ENCODE measurements at regions not wholly inside any gene's neighbourhood (a gene's known extent, or its start where the extent isn't known, plus 50 kb on each side); places are given as distances from the start of the nearest gene placed in this dataset.
"Not testable (repeated sequence)": the region's sequence is repeated elsewhere in the genome, so short reads cannot be mapped to it uniquely, and the experiment has no call there.

- H3K9me3 ChIP-seq (ENCODE audit: control insufficient read depth, low read length): peaks cover 20% of the 10 kb centered on the region
- TF ChIP-seq CTCF (conservative IDR thresholded peaks at IDR 0.05): no peak
- Mint-ChIP-seq H3K27ac (no peak overlapping the region), H3K27me3 (ENCODE audit: insufficient read depth) (peaks cover 34% of the 10 kb centered on the region), H3K36me3 (ENCODE audit: low read depth) (peaks cover 2% of the 10 kb centered on the region), H3K9me3 (peaks cover 76% of the 10 kb centered on the region), H3K4me1 (peaks cover 6% of the 10 kb centered on the region), H3K4me3 (peak overlapping the region; percentile 48)
- H3K4me3 ChIP-seq (ENCODE audit: low read length): peak overlapping the region; percentile 63
- peak; percentile 89 for DNase-seq
- WGBS, 2 experiments (ENCODE audit: insufficient coverage in 1 of 2, insufficient read length in 1 of 2): 42 to 45% methylated on average over 31 to 41 of the region's 41 CpGs
- H3K36me3 ChIP-seq (ENCODE audit: control insufficient read depth, insufficient read depth, low read length): no peaks in the 10 kb centered on the region
- no peak overlapping the region for H3K27ac ChIP-seq (ENCODE audit: low read depth, low read length)
- peaks cover 30% of the 10 kb centered on the region for H3K27me3 ChIP-seq (ENCODE audit: control insufficient read depth, insufficient read depth, low read length, poor library complexity, severe bottlenecking)
- no peak overlapping the region for H3K9ac ChIP-seq (ENCODE audit: extremely low read depth, low read length, poor library complexity, severe bottlenecking)
- no peaks in the 10 kb centered on the region for H3K4me1 ChIP-seq (ENCODE audit: control insufficient read depth, insufficient read depth, low read length)
These were observed 1467.1 kb downstream of the FOXD4L5 start for GRCh38 chr9:63817622-63818518.

DNA sequence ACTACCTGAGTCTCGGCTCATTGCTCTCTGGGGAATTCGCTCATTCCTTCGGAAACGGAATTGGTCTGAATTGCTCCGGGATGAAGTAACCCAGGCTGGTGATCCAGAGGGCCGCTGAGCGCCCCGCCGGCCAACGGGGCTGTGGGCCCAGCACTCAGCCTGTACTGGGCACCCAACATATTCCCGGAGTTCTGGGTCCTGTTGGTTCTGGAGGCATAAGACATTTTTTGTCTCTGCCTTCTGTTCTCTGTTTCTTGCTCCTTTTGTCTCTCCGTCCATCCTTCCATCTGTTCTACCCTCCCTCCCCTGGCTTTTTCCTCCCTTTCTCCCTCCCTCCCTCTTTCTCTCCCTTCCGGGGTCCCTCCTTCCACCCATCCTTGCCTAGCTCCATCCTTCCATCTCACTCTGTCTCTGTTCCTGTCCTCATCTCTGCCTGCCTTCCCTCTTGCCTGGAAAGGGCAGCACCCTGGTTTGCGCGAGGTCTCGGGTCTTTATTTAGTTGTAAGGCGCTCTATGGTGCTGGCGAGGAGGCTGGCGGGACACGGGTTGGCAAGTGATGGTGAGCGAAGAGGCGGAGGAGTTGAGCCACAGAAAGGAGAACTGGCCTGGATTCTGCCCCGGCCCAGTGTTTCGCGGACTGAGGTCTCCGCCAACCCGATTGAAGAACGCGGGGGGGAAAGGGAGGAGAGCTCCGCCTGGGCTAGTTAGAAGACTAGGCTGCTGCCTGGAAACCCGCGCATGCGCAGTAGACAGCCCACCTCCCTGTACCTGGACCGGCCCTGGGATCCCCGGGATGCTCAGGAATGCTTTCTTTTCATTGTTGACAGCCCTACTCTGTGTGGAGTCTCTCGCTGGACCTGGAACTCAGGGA lies 1468.0 kb downstream of the FOXD4L5 start:
- H3K27me3 Mint-ChIP-seq (ENCODE audit: insufficient read depth): peaks cover 32% of the 10 kb centered on the region

GRCh38 chr9:63814970-63815669 lies 1469.9 kb downstream of the FOXD4L5 start:
- not testable (repeated sequence) for H3K36me3 Mint-ChIP-seq (ENCODE audit: low read depth); H3K27ac ChIP-seq (ENCODE audit: low read depth, low read length); H3K27ac Mint-ChIP-seq; H3K4me3 ChIP-seq (ENCODE audit: low read length); H3K4me1 ChIP-seq (ENCODE audit: control insufficient read depth, insufficient read depth, low read length); H3K36me3 ChIP-seq (ENCODE audit: control insufficient read depth, insufficient read depth, low read length); H3K4me1 Mint-ChIP-seq; DNase-seq; H3K9ac ChIP-seq (ENCODE audit: extremely low read depth, low read length, poor library complexity, severe bottlenecking); H3K4me3 Mint-ChIP-seq
- H3K27me3 Mint-ChIP-seq (ENCODE audit: insufficient read depth): peaks cover 26% of the 10 kb centered on the region
- Histone ChIP-seq H3K9me3 (ENCODE audit: control insufficient read depth, low read length) (peaks cover 17% of the 10 kb centered on the region), H3K27me3 (ENCODE audit: control insufficient read depth, insufficient read depth, low read length, poor library complexity, severe bottlenecking) (peaks cover 30% of the 10 kb centered on the region)
- 90 to 100% methylated on average over 4 to 48 of the region's 52 CpGs for WGBS, 2 experiments (ENCODE audit: insufficient coverage in 1 of 2, insufficient read length in 1 of 2)
- H3K9me3 Mint-ChIP-seq: peaks cover 74% of the 10 kb centered on the region

More for the DNA sequence above, 1468.0 kb downstream of the FOXD4L5 start:
- H3K27ac ChIP-seq (ENCODE audit: low read depth, low read length): no peak overlapping the region
- H3K4me3 Mint-ChIP-seq: peak overlapping the region; percentile 48
- no peaks in the 10 kb centered on the region for H3K4me1 ChIP-seq (ENCODE audit: control insufficient read depth, insufficient read depth, low read length)
- H3K36me3 ChIP-seq (ENCODE audit: control insufficient read depth, insufficient read depth, low read length): no peaks in the 10 kb centered on the region
- no peak for TF ChIP-seq CTCF (conservative IDR thresholded peaks at IDR 0.05)
- peak; percentile 100 for DNase-seq
- H3K36me3 Mint-ChIP-seq (ENCODE audit: low read depth): peaks cover 2% of the 10 kb centered on the region
- peaks cover 17% of the 10 kb centered on the region for H3K9me3 ChIP-seq (ENCODE audit: control insufficient read depth, low read length)
- WGBS, 2 experiments (ENCODE audit: insufficient coverage in 1 of 2, insufficient read length in 1 of 2): 29 to 40% methylated on average over 36 of the region's 36 CpGs
- H3K4me1 Mint-ChIP-seq: peaks cover 6% of the 10 kb centered on the region
- H3K9ac ChIP-seq (ENCODE audit: extremely low read depth, low read length, poor library complexity, severe bottlenecking): no peak overlapping the region
- H3K4me3 ChIP-seq (ENCODE audit: low read length): peak overlapping the region; percentile 77
- no peak overlapping the region for H3K27ac Mint-ChIP-seq
- peaks cover 30% of the 10 kb centered on the region for H3K27me3 ChIP-seq (ENCODE audit: control insufficient read depth, insufficient read depth, low read length, poor library complexity, severe bottlenecking)
- peaks cover 71% of the 10 kb centered on the region for H3K9me3 Mint-ChIP-seq

GRCh38 chr9:63813391-63814021 lies 1471.5 kb downstream of the FOXD4L5 start:
- H3K36me3 Mint-ChIP-seq (ENCODE audit: low read depth); DNase-seq; H3K27ac Mint-ChIP-seq; H3K4me3 ChIP-seq (ENCODE audit: low read length); H3K36me3 ChIP-seq (ENCODE audit: control insufficient read depth, insufficient read depth, low read length); H3K4me1 Mint-ChIP-seq; H3K4me1 ChIP-seq (ENCODE audit: control insufficient read depth, insufficient read depth, low read length); H3K9ac ChIP-seq (ENCODE audit: extremely low read depth, low read length, poor library complexity, severe bottlenecking); H3K27ac ChIP-seq (ENCODE audit: low read depth, low read length); H3K4me3 Mint-ChIP-seq: not testable (repeated sequence)
- Histone ChIP-seq H3K27me3 (ENCODE audit: control insufficient read depth, insufficient read depth, low read length, poor library complexity, severe bottlenecking) (peaks cover 27% of the 10 kb centered on the region), H3K9me3 (ENCODE audit: control insufficient read depth, low read length) (peaks cover 12% of the 10 kb centered on the region)
- WGBS, 2 experiments (ENCODE audit: insufficient coverage in 1 of 2, insufficient read length in 1 of 2): 78 to 81% methylated on average over 6 to 39 of the region's 39 CpGs
- Mint-ChIP-seq H3K27me3 (ENCODE audit: insufficient read depth) (peaks cover 20% of the 10 kb centered on the region), H3K9me3 (peaks cover 77% of the 10 kb centered on the region)

GRCh38 chr9:63812822-63813221 lies 1472.2 kb downstream of the FOXD4L5 start:
- not testable (repeated sequence) for H3K36me3 ChIP-seq (ENCODE audit: control insufficient read depth, insufficient read depth, low read length); H3K36me3 Mint-ChIP-seq (ENCODE audit: low read depth); H3K4me3 ChIP-seq (ENCODE audit: low read length); H3K27ac ChIP-seq (ENCODE audit: low read depth, low read length); H3K4me1 Mint-ChIP-seq; H3K4me3 Mint-ChIP-seq; H3K9ac ChIP-seq (ENCODE audit: extremely low read depth, low read length, poor library complexity, severe bottlenecking); H3K27ac Mint-ChIP-seq; DNase-seq; H3K4me1 ChIP-seq (ENCODE audit: control insufficient read depth, insufficient read depth, low read length)
- Mint-ChIP-seq H3K27me3 (ENCODE audit: insufficient read depth) (peaks cover 15% of the 10 kb centered on the region), H3K9me3 (peaks cover 73% of the 10 kb centered on the region)
- H3K9me3 ChIP-seq (ENCODE audit: control insufficient read depth, low read length): peaks cover 13% of the 10 kb centered on the region
- peaks cover 22% of the 10 kb centered on the region for H3K27me3 ChIP-seq (ENCODE audit: control insufficient read depth, insufficient read depth, low read length, poor library complexity, severe bottlenecking)
- WGBS, 2 experiments (ENCODE audit: insufficient coverage in 1 of 2, insufficient read length in 1 of 2): 87 to 88% methylated on average over 6 to 34 of the region's 34 CpGs

Data from endodermal cell (in vitro differentiated cells).